ENCODE measurements at regions not wholly inside any gene's neighbourhood (a gene's known extent, or its start where the extent isn't known, plus 50 kb on each side); places are given as distances from the start of the nearest gene placed in this dataset.
A peak's percentile ranks its signal among the peaks of the same experiment; 100 is the strongest.

DNA sequence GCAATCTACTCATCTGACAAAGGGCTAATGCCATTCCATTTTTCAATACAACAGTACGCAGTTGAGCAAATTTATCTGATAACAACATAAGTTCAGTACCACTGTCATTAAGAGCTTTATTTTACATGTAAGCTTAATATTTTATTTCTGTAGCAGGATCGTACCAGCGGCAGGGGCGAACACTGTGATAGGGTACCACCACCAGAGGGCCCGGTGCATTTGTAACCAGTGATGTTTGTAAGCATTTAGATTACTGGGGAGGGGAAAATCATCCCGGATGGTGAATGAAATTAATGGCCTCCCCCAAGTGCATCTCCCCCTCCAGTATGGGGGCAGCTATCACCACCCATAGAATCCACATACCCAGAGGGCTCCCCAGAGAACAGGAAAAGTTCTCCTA is 179.0 kb downstream of the ADGRA3 start:
- ATAC-seq (no peak), DNase-seq (no peak)
- intact Hi-C loops (cut with micrococcal nuclease), result no loop called here

DNA sequence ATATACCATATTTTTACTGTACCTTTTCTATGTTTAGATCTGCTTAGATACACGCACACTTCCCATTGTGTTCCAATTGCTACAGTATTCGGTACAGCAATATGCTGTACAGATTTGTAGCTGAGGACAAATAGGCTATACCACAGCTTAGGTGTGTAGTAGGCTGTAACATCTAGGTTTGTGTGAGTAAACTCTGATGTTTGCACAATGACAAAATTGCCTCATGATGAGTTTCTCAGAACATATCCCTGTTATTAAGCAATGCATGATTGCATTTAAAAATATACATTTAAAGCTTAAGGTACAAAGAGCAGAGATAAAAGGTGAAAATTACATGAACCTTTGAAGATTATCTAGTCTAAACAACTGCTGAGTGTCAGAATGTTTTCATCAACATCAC is 181.7 kb downstream of the ADGRA3 start:
- no peak for DNase-seq
- intact Hi-C loops (cut with micrococcal nuclease), result no loop called here
- no peak for ATAC-seq

DNA sequence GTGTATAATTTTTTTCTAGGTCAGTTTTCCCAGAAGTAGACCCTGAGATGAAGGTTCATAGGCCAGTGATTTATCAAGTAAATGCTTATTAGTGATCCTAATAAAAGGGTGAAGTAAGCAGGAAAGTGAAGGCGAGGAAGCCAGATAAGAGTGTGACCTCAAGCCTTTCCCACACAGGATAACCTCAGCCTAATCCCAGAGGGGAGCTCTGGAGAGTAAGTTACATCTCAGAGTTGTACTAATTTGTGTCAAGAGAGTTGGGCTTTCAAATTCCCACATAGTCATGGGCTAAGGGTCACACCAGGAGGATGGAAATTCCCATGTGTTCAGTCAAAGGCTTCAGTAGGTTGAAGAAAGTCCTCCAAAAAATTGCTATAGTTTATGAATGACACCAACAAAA is 191.4 kb downstream of the ADGRA3 start:
- DNase-seq, result no peak
- intact Hi-C loops (cut with micrococcal nuclease), result no loop called here
- ATAC-seq, result peak; percentile 79

DNA sequence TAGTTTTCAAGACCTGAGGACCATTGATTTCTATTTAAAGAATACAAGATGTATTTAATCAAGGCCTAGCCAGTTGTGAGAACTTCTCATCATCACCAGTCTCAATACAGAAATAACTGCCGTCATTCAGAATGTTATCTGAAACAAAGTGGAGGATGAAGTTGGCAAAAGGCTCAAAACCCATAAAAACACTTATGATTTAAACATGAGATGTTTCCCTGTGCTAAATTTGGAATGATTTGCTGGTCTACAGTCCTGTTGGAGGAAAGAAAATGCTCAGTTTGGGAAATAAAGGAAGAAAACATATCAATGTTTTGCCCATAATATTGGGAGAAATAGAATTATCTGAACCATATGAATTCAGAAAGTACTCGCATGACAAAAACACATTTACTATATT is 192.2 kb downstream of the ADGRA3 start:
- intact Hi-C loops (cut with micrococcal nuclease), result no loop called here
- DNase-seq (no peak), ATAC-seq (no peak)

DNA sequence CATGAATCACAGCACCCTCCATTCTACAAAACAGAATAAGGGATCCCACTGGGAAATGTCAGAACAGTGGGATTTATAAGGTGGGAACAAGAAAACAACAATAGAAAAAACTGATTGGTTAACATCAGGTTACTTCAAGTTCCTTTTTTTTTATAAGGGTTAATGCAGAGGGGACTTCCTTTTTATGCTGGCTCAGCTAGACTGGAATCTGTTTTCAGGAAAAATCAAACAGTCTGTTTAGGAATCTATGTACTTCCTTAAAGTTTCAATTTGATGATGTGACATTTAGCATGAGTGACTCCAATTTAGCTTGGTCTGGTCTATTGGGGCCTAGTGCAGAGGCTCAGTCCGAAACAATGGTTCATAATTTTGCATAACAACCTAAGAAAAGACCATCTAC is 192.9 kb downstream of the ADGRA3 start:
- no peak for ATAC-seq
- intact Hi-C loops (cut with micrococcal nuclease), result no loop called here
- no peak for DNase-seq

DNA sequence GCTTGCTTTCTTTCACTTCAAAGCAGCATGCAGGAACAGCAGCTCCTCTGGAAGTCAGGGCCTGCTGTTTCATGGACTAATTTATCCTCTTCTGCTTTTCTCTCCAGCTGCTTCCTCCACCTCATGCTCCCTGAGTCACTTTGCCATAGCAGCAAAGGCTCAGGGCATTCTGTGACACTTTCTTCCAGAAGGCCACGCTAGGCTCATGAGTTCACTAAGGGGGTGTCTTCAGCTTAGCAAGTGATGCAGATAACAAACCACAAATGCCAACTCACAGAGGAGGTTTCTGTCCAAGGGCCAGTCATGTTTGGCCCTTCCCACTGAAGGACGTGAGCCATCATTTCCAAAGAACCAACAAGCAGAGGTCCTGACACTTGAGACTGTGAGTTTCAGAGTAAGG is 200.2 kb downstream of the ADGRA3 start:
- ATAC-seq (no peak), DNase-seq (no peak)
- intact Hi-C loops (cut with micrococcal nuclease), result no loop called here

DNA sequence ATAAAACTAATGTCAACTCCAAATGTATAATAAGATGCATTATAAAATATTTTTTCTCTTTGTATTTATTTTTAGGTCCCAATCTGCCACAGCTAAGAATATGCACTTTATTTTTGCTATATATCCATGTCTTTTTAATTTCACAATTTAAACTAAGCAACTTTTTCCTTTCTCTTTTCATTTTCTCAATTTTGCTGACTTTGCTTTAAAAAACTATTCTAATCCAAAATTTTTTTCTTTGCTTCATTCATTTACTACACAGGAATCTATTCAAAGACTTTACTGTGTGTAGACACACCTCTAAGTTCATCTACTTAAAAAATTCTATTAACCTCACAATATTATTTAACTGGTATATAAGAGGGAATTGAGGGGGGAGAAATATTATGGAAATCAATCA is 201.9 kb downstream of the ADGRA3 start:
- no peak for DNase-seq
- intact Hi-C loops (cut with micrococcal nuclease), result no loop called here
- ATAC-seq, result no peak

DNA sequence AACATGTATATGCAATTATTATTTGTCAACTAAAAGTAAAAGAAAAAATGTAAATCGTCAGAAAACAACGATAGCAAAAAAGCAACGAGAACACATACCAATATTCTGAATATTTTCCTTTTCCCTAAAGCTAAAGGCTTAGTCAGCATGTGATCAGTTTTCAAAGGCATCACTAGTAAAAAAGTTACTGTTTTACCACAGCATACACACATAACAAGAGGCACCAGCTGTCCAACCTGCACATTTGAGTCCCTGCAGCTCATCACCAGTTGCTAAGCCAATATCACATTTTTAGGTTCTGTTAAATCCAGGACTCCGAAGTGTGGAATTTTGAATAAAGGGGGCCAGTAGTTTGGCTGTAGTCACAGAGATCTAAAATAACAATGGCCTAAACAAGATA is 203.8 kb downstream of the ADGRA3 start:
- intact Hi-C loops (cut with micrococcal nuclease), result no loop called here
- no peak for ATAC-seq
- DNase-seq, result no peak

DNA sequence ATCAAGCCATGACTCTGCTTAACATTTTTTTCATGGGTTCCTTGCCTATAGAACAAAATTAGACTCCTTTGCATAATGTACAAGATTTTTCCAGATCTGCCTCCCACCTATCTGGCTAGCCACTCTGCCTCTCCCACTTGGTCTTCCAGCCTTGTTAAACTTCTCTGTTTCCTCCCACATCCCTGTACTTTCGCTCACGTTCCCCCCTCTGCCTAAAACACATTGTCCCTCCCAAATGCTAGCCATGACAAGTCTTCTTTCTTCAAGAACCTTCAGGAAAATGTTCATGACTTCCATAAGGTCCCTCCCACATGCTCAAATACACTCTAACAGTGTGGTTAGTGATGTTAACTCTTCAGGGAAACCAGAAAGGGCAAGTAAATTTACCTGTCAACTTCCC is 214.6 kb downstream of the ADGRA3 start:
- DNase-seq (no peak), ATAC-seq (no peak)
- intact Hi-C loops (cut with micrococcal nuclease), result no loop called here

DNA sequence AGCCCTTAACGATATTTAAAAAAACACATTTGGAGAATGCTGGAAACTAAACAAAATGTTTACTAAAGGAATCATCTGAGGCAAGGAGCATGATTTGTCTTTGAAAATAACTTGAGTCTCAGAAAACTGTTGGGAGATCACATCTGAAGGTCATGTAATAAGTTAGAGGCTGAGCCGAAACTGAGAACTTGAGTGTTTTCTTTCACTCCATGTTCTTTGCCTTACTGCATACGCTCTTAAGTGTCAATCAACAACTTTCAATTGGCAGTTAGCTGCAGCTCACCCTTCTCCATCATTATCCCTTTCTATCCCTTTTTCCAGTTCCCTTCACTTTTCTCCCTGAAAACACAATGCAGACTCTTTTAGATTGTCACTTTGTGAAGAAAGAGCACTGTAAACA is 216.2 kb downstream of the ADGRA3 start:
- intact Hi-C loops (cut with micrococcal nuclease), result no loop called here
- no peak for ATAC-seq
- no peak for DNase-seq

DNA sequence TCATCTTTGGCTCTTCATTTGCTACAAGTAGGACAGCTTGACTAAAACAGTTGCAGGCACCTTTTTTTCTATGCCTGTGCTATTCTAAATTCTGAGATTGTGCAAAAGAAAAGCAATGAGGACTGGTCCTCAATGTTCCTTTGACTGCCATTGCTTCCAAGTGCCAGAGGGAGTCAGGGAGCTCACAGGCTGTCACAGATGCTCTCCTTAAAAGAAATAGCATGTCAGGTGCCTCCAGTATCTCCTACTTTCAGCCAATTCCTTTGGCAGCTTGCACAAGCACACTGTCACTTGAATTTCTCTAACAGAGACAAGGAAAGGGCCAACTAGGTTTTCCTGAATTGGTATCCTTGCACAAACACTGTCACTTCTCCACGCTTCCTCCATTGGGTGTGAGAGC is 228.2 kb downstream of the ADGRA3 start:
- DNase-seq (no peak), ATAC-seq (no peak)
- intact Hi-C loops (cut with micrococcal nuclease), result no loop called here

DNA sequence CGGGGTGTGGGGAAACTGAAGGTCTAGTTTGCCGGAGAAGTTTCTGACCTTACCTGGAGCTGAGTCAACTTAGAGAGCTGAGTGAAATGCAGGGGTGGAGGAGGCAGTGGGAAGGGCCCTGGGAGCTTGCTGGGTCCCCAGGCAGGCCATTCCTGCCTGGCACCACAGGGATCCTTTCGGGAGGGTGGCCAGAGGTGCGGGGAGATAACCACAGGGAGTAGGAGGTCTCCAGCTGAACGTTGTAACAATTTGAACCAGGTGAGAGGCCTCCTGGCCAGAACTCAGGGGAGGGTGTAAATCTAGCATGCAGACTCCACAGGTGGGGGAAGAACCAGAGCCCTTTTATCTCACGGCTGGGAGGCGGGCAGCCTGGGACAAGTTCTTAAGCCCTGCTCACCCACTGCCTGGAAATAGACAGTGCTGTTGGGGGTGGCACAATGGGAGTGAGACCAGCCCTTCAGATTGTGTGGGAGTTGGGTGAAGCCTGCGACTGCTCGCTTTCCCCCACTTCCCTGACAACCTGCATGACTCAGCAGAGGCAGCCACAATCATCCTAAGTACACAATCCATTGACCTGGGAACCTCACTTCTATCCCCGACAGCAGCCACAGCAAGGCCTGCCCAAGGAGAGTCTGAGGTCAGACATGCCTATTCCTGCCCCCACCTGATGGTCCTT is 247.4 kb downstream of the ADGRA3 start:
- ATAC-seq (no peak), DNase-seq (no peak)
- intact Hi-C loops (cut with micrococcal nuclease), result no loop called here

DNA sequence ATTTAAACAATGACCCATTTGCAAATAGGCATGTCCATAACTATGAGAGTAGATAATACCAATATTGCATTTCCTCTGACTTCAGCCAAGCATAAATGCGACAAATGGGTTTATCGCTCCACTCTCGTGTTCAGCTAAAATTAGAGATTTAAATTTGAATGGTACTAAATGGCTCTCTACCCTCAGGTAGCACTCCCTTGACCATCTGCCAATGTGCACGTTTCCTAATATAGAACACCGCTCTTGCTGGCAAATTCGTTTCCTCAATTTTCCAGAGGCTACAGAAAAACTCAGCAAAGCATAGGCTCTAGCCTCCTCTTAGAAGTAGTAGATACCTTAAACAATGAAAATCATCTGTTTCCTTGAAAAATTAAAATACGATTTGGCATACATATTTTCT is 251.6 kb downstream of the ADGRA3 start:
- DNase-seq (no peak), ATAC-seq (no peak)
- intact Hi-C loops (cut with micrococcal nuclease), result no loop called here

DNA sequence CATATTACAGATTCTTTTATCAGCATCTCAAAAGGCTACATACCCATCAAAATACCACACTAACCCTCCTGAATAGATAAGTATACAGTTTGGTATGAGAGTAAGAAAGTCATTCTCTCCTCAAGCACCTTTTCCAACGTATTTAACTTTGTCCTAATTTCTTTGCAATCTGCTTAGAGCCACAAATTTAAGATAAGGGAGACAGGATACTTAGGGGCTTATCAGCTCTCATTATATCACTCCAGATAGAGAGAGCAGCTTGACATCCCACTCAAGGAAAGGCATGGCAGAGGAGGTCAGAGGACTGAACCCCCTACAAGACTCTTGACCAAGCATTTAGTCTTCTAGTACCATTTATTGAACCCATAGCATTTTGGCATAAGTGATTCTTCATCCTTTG is 262.4 kb downstream of the ADGRA3 start:
- DNase-seq (no peak), ATAC-seq (no peak)
- intact Hi-C loops (cut with micrococcal nuclease), result no loop called here

DNA sequence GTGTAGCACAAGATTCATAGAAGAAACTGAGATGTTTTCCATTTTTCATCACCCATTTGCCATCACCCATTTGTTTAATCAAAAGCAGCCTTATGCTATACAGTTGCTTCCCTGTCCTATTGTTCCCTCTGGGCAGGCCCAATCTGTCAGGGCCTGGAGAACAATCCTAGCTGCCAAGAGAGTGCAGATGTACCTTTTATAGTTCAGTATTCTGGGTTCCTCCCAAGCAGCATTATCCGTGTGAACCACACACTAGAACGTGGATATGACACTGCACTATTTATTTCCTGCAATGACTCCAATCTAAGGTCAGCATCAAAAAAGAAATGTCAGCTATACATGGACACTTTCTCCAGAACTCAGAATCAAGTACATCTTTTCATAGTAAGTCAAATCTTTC is 269.0 kb downstream of the ADGRA3 start:
- DNase-seq, result no peak
- intact Hi-C loops (cut with micrococcal nuclease), result no loop called here
- ATAC-seq, result no peak

DNA sequence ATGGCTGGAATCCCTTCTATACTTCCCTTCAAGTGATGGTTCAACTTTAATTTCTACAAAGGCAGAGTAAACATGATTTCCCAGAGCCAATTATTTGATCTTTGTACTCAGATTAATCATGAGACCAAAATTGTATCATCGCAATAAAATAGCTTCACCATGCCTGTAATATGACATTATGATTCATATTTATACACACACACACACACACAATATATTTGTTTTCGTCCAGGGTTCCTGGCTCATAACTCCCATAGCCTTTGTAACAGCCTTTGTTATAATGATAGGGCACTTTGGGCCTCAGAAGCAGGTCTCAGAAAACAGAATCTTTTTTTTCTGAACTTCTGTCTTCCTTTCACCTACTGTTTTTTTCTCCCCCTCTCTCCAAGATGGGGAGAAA is 270.6 kb downstream of the ADGRA3 start:
- intact Hi-C loops (cut with micrococcal nuclease), result no loop called here
- DNase-seq (no peak), ATAC-seq (no peak)

DNA sequence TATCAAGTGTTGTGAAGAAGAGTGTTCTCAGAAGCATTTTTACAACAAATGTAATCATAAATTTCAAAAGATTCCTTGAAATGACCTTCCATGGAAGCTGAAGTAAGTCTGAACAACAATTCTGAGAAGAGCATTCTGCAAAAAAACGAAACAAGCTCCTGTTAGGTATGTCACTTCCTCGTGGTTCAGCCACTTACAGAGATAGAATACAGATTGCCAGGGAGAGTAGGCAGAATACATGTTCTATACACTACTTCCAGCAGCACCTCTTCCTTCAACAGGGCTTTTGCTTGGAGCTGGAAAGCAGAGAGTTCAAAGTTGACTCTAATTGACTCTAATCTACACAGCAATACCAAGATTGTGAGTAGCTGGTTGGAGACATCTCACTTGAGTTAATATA is 274.5 kb downstream of the ADGRA3 start:
- DNase-seq (no peak), ATAC-seq (no peak)
- intact Hi-C loops (cut with micrococcal nuclease), result no loop called here

DNA sequence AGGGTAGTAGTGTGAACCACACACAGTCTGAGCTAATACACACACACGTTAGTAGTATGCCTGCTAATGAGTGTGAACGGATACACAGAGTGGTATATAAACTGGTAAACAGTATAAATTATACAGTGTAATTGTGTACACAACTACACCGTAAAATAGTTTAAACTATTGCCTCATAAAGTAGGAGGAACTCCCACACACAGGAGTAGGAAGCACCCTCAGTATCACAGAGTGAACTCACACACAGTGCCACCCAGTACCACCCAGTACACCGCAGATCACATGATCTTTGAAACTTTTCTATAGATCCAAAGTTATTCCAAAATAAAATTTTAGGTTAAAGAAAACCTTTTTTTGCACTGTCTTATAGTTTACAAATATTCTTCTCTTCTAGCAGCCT is 275.1 kb downstream of the ADGRA3 start:
- intact Hi-C loops (cut with micrococcal nuclease), result no loop called here
- DNase-seq (no peak), ATAC-seq (no peak)

DNA sequence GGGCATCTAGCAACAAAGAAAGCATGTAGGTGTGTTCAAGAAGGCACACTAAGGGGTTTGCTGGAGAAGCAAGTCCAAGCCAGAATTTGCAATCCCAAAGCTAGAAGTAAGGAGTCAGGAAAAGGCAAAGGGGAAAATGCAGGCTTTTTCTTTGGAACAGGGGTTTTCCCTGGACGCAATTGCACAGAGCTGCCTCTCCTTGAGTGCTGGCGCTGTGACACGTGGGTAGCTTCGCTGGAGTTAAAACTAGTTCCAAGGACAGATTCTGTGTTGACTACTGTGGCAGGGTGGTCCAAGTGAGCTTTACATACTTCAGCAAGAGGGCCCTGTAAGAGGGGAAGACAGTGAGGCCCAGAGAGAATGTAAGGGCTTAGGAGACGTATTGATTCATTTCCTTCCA is 277.1 kb downstream of the ADGRA3 start:
- intact Hi-C loops (cut with micrococcal nuclease), result no loop called here
- ATAC-seq (no peak), DNase-seq (no peak)

DNA sequence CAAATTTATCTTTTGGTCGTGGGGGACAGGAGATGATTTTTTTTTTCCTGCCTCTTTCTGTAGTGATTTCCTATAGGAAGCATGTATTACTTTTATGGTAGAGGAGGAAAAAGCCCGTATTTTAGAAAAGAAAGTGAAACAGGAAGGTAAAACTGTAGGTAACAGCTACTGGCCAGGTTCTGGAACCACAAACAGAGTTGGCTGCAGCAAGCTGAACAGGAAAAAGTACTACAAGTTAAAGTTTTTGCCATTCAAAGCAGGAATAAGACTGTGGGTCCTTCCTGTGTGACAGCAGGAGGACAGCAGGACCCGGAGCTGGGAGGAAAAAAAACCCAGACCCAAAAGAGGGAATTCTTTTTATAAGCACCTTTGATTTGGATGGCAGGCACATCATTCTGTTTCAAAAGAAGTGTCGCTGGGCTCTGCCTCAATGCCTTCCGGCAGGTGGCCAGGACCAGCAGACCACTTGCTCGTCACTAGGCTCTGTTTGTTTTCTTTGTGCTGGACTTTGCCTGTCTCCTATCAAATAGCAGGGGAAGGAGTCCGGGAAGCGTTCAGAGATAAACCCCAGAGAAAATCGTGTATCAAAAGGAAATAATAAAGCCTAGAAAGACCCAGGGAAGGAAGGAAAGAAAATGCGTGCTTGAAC is 277.9 kb downstream of the ADGRA3 start:
- intact Hi-C loops (cut with micrococcal nuclease), result no loop called here
- ATAC-seq (no peak), DNase-seq (no peak)

DNA sequence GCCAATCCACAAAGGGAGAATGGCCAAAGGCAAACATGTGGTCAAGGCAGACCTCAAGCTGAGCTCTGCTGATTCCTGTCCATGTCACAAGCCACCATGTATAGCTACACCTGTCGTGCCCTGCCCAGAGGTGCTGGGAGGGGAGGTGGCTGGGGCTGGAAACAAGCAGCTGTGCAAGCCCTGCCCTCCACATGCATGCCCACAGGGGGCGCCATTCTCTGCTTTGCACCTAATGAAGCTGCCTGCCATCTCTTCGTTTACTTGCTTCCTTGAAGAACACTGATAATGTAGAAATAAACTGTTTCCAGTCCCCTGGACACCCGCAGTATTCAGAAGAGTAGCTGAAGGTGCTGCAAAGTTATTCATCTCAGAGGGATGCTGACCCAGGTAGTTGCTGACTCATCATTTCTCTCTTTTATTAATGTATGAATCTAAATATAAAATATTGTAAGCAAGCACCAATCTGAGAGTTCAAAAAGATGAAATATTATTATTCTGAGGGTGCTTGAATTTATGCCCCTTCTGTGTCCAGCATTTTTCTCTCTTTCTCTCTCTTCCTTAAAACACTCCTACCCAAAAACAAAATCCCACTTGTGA is 278.6 kb downstream of the ADGRA3 start:
- ATAC-seq, result no peak
- DNase-seq, result no peak
- intact Hi-C loops (cut with micrococcal nuclease), result no loop called here

Data from left ventricle myocardium superior (tissue), 1 donor.